Inflammatory macrophage (primary cell): ENCODE measurements at regions not wholly inside any gene's neighbourhood (a gene's known extent, or its start where the extent isn't known, plus 50 kb on each side); places are given as distances from the start of the nearest gene placed in this dataset.
"Not testable (repeated sequence)": the region's sequence is repeated elsewhere in the genome, so short reads cannot be mapped to it uniquely, and the experiment has no call there.

Source experiments
- DNase-seq, 2 donors: peaks; one replicate each; pipeline ENCODE4 v3.0.0-alpha.2; 2020 to 2022

DNA sequence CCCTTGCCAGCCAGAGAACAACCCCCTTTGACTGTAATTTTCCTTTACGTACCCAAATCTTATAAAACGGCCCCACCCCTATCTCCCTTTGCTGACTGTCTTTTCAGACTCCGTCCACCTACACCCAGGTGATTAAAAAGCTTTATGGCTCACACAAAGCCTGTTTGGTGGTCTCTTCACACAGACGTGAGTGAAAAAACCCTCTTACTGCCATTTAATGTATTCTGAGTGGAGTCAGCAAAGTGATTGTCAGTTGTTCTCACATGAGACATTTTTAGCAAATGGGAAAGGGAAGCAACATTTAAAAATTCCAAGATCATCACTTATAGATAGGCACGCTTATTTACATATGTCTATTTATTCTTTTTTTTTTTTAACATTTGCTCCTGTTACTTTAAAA, 1701.3 kb upstream of the LRRTM1 start:
- not testable (repeated sequence) for DNase-seq

DNA sequence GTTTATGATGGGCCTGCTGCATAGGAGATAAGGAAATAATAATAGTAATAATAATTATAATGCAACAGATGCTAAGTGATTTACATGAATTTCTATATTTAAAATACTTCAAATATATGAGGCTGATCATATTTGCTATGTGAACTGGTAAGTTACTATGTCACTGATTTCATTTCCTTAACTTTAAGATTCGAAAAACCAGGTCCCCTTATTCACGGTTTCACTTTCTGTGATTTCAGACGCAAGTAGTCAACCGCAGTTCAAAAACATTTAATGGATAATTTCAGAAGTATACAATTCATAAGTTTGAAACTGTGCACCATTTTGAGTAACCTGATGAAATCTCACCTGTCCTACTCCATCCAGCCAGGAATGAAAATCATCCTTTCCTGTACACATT, 1697.1 kb upstream of the LRRTM1 start:
- no peak for DNase-seq

- no peak for DNase-seq
These were observed 1696.1 kb upstream of the LRRTM1 start for GRCh38 chr2:82000606-82001005.

DNA sequence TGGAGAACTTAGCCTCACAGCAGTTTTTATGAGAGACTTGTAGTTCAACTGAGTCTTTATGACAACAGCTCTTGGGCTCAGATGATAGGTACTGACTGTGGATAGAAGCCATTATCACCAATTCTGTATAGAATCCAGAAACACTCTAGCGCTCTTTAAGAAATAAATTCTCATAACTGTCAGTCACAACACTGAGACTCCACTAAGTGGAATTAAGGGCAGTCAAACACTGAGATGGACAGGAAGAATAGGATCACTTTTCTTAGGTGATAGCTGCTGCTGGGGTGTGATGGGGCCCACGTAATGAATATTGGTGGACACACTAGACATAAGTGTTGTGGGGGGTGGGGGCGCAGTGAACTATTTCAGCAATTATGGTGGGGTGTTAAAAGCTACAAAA, 1691.8 kb upstream of the LRRTM1 start:
- no peak for DNase-seq

- DNase-seq: no peak
These were observed 1686.7 kb upstream of the LRRTM1 start for GRCh38 chr2:81991282-81991681.

- DNase-seq: no peak
These were observed 1682.8 kb upstream of the LRRTM1 start for GRCh38 chr2:81987370-81987769.

- no peak for DNase-seq
These were observed 1680.6 kb upstream of the LRRTM1 start for GRCh38 chr2:81984969-81985637.

DNA sequence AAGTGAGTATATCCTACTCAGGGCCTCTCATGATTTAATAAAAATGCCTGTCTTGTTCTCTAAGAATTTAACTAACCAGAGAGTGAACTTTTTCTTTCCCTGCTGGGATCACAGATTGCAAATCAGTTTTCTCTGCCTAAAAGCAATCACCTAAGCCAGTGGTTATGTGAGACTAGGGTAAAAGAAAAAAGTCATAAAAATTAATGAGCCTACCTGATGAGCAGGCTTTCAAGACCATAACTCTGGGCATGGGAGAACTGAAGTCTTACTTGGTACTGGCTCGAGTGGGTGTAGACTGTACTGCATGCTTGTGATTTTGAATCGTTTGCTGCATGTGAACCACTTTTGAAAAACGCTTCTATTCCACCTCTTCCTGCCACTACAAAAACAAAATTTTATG, 1677.0 kb upstream of the LRRTM1 start:
- DNase-seq: no peak

DNA sequence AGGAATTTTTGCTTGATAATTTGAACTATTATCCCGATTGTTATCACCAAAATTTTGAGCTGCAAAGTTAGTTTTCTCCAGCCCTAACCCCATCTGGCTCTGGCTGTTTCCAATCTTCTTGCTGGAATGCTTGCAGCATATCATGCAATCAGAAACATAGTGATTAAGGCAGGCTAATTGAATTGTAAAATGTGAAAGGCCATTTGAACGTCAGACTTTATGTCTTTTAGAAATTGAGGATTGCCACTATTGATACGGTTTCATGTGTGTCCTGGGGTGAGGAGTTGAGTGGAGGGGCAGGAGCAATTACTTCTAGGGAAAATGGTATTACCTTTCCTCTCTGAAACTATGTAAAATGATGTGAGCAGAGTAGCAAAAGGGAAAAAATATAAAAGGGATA, 1674.5 kb upstream of the LRRTM1 start:
- DNase-seq: no peak

DNA sequence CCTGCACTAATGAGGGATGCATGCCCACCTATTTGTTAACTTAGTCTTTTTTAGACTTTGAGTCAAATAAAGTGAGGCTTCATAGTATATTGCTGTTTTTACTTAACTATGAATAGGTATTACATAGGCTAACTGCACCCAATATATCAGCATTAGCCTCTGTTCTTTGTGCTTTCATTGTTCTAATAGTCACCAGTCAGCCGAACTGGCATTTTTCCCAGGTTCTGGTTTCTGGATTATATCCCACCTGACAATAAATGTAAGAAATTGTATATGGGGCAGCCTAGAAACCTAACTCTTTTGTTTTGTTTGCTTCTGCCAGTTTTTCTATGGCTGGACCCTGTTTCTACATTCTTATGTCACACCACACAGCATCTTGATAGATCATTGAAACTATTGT, 1672.4 kb upstream of the LRRTM1 start:
- no peak for DNase-seq

- no peak for DNase-seq
These were observed 1669.7 kb upstream of the LRRTM1 start for GRCh38 chr2:81974216-81974615.

GRCh38 chr2:81942876-81943275, 1638.3 kb upstream of the LRRTM1 start:
- DNase-seq: no peak

DNA sequence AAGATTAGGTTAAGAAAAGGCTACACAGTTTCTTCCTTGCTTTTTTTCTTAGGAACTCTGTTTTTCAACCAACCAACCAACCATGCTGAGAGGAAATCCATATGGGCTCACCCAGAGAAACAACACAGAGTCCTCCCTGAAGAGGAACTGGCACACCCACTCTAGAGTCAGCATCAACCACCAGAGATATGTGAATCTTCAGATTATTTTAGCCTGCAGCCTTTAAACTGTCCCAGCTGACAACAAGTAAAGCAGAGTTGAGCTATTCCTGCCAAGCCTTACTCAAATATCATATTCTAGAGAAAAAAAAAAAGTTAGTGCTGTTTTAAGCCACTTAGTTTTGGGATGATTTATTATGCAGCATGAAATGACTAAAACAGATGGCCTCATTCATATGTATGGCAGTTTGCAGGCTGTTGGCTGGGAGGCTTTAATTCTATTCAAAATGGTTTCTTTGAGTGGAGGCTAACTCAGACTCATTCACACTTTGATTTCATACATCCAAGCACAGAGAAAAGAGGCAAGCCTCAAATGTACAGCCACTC, 1637.7 kb upstream of the LRRTM1 start:
- DNase-seq: no peak

DNA sequence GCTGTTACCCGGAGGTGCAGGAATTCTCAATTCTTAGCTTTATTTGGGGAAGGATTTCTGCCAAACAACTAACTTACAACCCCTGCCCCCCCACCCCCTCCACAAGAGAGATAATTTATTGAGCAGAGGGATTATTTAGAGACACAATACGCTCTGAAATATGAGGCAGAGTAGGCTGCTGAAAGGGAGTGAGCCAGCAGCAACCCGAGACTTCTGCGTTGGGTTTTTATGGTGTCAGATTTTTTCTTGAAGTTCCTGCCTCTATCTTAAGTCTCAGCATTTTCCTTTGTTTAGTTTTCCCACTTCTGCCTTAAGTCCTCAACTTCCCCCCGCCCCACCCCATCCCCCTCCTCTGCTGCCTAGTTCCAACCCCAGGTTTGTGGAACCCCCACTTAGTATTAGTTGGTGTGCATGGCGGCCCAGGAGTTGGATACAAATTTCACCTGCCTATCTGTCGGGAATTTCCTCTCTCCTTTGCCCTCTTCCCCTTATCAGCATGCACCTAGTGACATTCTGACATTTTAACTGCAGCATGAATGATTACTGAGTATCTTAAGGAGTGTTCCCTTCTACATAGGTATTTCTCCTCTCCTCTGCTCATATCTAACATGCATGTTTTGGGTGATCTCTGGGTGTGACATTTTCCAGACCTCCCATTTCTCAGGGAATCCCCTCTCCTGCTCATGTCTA, 1635.9 kb upstream of the LRRTM1 start:
- DNase-seq: no peak

- DNase-seq: no peak
These were observed 1633.4 kb upstream of the LRRTM1 start for GRCh38 chr2:81937944-81938343.

GRCh38 chr2:81903534-81903933, 1599.0 kb upstream of the LRRTM1 start:
- DNase-seq: no peak

- no peak for DNase-seq
These were observed 1596.5 kb upstream of the LRRTM1 start for GRCh38 chr2:81901017-81901416.

GRCh38 chr2:81895620-81896250, 1591.2 kb upstream of the LRRTM1 start:
- DNase-seq: no peak

- no peak for DNase-seq
These were observed 1590.0 kb upstream of the LRRTM1 start for GRCh38 chr2:81894451-81894990.

- no peak for DNase-seq
These were observed 1572.1 kb upstream of the LRRTM1 start for GRCh38 chr2:81876624-81877023.

DNA sequence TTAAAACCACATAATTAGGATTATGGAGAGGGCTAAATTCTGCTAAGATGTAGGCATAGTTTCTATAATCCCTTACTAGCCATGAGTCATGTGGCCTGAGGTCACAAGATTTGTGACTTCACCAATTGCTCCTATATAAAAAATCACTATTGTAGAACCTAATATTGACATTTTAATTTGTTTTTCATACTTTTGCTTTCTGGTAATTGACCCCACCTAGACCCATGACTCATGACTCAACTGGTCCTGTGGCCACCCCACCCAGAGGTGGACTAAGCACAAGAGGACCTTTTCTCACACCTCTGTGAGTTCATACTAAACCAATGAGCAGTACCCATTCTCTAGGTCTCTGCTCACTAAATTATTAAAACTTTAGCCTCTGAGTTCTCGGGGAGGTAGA, 1567.5 kb upstream of the LRRTM1 start:
- DNase-seq: no peak

DNA sequence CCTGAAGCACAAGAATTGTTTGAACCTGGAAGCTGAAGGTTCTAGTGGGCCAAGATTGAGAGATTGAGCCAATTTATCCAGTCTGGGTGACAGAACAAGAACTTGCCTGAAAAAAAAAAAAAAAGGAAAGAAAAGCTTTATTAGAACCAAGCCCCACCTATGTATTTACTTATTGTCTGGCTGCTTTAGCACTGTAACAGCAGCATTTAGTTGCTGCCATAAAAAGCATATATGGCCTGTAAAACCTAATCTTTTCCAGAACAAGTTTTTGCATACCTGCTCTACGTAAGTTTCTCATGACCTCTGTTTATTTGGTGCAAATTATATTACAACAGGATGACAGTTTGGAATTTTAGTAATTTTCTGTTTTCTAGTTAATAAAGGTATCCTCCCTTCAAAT, 1565.6 kb upstream of the LRRTM1 start:
- no peak for DNase-seq

DNA sequence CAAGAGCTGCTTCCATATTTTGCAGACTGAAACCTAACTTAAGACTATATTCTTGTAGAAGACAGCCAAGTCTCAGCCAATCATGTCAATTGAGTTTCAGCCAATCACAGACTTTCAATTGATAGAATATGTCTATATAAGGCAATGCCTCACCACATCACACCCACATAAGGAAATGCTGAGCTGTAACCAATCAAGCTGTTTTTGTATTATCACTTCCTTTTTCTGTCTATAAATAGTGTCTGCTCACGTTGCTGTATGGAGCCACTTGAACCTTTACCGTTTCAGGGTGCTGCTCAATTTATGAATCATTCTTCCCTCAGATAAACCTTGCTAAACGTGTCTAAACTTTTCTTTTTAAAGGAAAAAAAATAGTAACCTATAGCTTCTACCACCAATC, 1554.4 kb upstream of the LRRTM1 start:
- peak in 1 of 2 donors; percentile 0 for DNase-seq

GRCh38 chr2:81853341-81853740, 1548.8 kb upstream of the LRRTM1 start:
- DNase-seq: no peak
